Astrocyte (in vitro differentiated cells and primary cell): ENCODE measurements at regions not wholly inside any gene's neighbourhood (a gene's known extent, or its start where the extent isn't known, plus 50 kb on each side); places are given as distances from the start of the nearest gene placed in this dataset.
A peak's percentile ranks its signal among the peaks of the same experiment; 100 is the strongest.
"Not testable (repeated sequence)": the region's sequence is repeated elsewhere in the genome, so short reads cannot be mapped to it uniquely, and the experiment has no call there.

ENCODE experiments used
- DNase-seq: peaks from one replicate; pipeline ENCODE4 v3.0.0-alpha.2; 2010; ENCODE audit warnings: low read depth
- FAIRE-seq: peaks from 2 replicates; lab custom pipeline; 2011; peaks lifted over from hg19 to GRCh38; lab: Jason Lieb, UNC
- H2AFZ ChIP-seq: 2 replicates; pipeline ENCODE4 v1.6.0; 2012; ENCODE audit warnings: low read depth, low read length, inconsistent platforms
- H3K27ac ChIP-seq: 2 replicates; pipeline ENCODE4 v1.5.1; 2011; ENCODE audit warnings: low read depth, low read length, inconsistent platforms
- H3K27me3 ChIP-seq: 2 replicates; pipeline ENCODE4 v1.6.0; 2011; ENCODE audit warnings: low read length, inconsistent platforms; ENCODE audit not compliant: insufficient read depth
- H3K36me3 ChIP-seq: 2 replicates; pipeline ENCODE4 v1.5.1; 2011; ENCODE audit warnings: low read length, inconsistent platforms; ENCODE audit not compliant: insufficient read depth
- H3K4me1 ChIP-seq: 2 replicates; pipeline ENCODE4 v1.5.1; 2011; ENCODE audit warnings: low read length, inconsistent platforms; ENCODE audit not compliant: insufficient read depth
- H3K4me2 ChIP-seq: 2 replicates; pipeline ENCODE4 v1.6.0; 2012; ENCODE audit warnings: low read length, inconsistent platforms
- H3K4me3 ChIP-seq: 2 replicates; pipeline ENCODE4 v1.5.1; 2011; ENCODE audit warnings: low read depth, mild to moderate bottlenecking, low read length, inconsistent platforms; ENCODE audit not compliant: insufficient read depth
- H3K79me2 ChIP-seq: 2 replicates; pipeline ENCODE4 v1.6.0; 2012; ENCODE audit warnings: mild to moderate bottlenecking, low read length, inconsistent platforms; ENCODE audit not compliant: insufficient read depth
- H3K9ac ChIP-seq: 2 replicates; pipeline ENCODE4 v1.6.0; 2012; ENCODE audit warnings: mild to moderate bottlenecking, low read length, inconsistent platforms
- H3K9me3 ChIP-seq: 2 replicates; pipeline ENCODE4 v1.5.1; 2012; ENCODE audit warnings: low read depth, mild to moderate bottlenecking, low read length, inconsistent platforms; ENCODE audit not compliant: insufficient read depth
- H4K20me1 ChIP-seq: 2 replicates; pipeline ENCODE4 v1.6.0; 2012; ENCODE audit warnings: low read length, inconsistent platforms; ENCODE audit not compliant: insufficient read depth
- H3K27ac Mint-ChIP-seq: one replicate; pipeline ENCODE4 v1.8.0; 2021; ENCODE audit warnings: mild to moderate bottlenecking, mixed read lengths; ENCODE audit not compliant: unreplicated experiment
- H3K27me3 Mint-ChIP-seq: one replicate; pipeline ENCODE4 v1.8.0; 2021; ENCODE audit warnings: low read depth, mixed read lengths; ENCODE audit not compliant: unreplicated experiment
- H3K36me3 Mint-ChIP-seq: one replicate; pipeline ENCODE4 v1.8.0; 2021; ENCODE audit warnings: low read depth, mixed read lengths; ENCODE audit not compliant: unreplicated experiment
- H3K4me1 Mint-ChIP-seq: one replicate; pipeline ENCODE4 v1.8.0; 2021; ENCODE audit warnings: low read depth, mixed read lengths; ENCODE audit not compliant: unreplicated experiment
- H3K4me3 Mint-ChIP-seq: one replicate; pipeline ENCODE4 v1.8.0; 2021; ENCODE audit warnings: mild to moderate bottlenecking, moderate library complexity, mixed read lengths; ENCODE audit not compliant: unreplicated experiment
- H3K9me3 Mint-ChIP-seq: one replicate; pipeline ENCODE4 v1.8.0; 2021; ENCODE audit warnings: mild to moderate bottlenecking, mixed read lengths; ENCODE audit not compliant: unreplicated experiment
- CTCF ChIP-seq: IDR thresholded peaks from 2 replicates; pipeline ENCODE4 v1.5.1; 2011; ENCODE audit warnings: low read depth, mild to moderate bottlenecking, inconsistent platforms, low read length, moderate library complexity; ENCODE audit not compliant: insufficient read depth

- not testable (repeated sequence) for H4K20me1 ChIP-seq, H3K4me3 ChIP-seq, H3K4me2 ChIP-seq, H3K79me2 ChIP-seq, H3K4me3 Mint-ChIP-seq, H3K27me3 ChIP-seq, H2AFZ ChIP-seq, H3K9ac ChIP-seq, H3K36me3 ChIP-seq, FAIRE-seq, DNase-seq, H3K4me1 Mint-ChIP-seq, H3K9me3 Mint-ChIP-seq, H3K27ac ChIP-seq, H3K9me3 ChIP-seq, H3K4me1 ChIP-seq, H3K27me3 Mint-ChIP-seq, H3K27ac Mint-ChIP-seq, H3K36me3 Mint-ChIP-seq
Measured at GRCh38 chr2:131844044-131844443, 316.4 kb downstream of the CCDC74A start.

GRCh38 chr2:131856202-131856601, 305.6 kb downstream of the ANKRD30BL start:
- not testable (repeated sequence) for FAIRE-seq, H3K79me2 ChIP-seq, H3K9ac ChIP-seq, H3K27me3 ChIP-seq, H2AFZ ChIP-seq, H3K36me3 Mint-ChIP-seq, H3K4me3 Mint-ChIP-seq, H3K27me3 Mint-ChIP-seq, H3K4me1 ChIP-seq, H4K20me1 ChIP-seq, DNase-seq, H3K9me3 ChIP-seq, H3K9me3 Mint-ChIP-seq, H3K4me1 Mint-ChIP-seq, H3K27ac ChIP-seq, H3K36me3 ChIP-seq, H3K4me3 ChIP-seq, H3K4me2 ChIP-seq, H3K27ac Mint-ChIP-seq

DNA sequence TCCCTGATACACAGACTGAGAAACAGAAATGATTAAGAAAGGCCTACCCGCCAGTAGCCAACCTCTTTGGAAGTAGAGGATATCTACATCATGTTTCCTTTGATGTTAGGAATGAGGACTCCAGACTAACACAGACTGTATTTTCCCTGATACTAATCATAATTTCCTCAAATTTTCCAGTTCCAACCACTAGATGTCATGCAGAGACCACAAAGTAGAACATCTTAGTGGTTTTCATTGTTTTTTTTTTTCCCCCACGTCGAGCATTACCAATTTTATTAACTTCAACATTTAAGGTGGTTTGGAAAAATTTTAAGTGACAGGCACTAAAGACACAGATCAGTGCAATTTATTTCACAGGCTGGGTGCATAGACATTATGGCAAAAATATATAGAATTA, 303.6 kb downstream of the ANKRD30BL start:
- peak; percentile 11 for TF ChIP-seq CTCF
- not testable (repeated sequence) for H4K20me1 ChIP-seq, H3K27ac Mint-ChIP-seq, H3K9me3 ChIP-seq, H3K4me3 Mint-ChIP-seq, H3K27me3 ChIP-seq, H2AFZ ChIP-seq, H3K27me3 Mint-ChIP-seq, H3K4me1 Mint-ChIP-seq, H3K79me2 ChIP-seq, FAIRE-seq, H3K9me3 Mint-ChIP-seq, H3K27ac ChIP-seq, H3K9ac ChIP-seq, H3K4me3 ChIP-seq, H3K4me1 ChIP-seq, DNase-seq, H3K4me2 ChIP-seq, H3K36me3 Mint-ChIP-seq, H3K36me3 ChIP-seq
